Astrocyte of the spinal cord (primary cell): ENCODE measurements at regions not wholly inside any gene's neighbourhood (a gene's known extent, or its start where the extent isn't known, plus 50 kb on each side); places are given as distances from the start of the nearest gene placed in this dataset.

ENCODE experiments used
- DNase-seq: peaks from one replicate; pipeline ENCODE4 v3.0.0; 2011; ENCODE audit warnings: low read depth, low spot score
- H3K4me3 ChIP-seq: 2 replicates; pipeline ENCODE4 v1.5.1; 2011; ENCODE audit warnings: low read depth, mild to moderate bottlenecking, low read length, moderate library complexity
- CTCF ChIP-seq: IDR thresholded peaks from 2 replicates; pipeline ENCODE4 v1.5.1; 2012; ENCODE audit warnings: low read depth, mild to moderate bottlenecking, low read length, inconsistent platforms
- in situ Hi-C: cut with HindIII; loops from 2 replicates; pipeline ENCODE4 v1.10.0; 2017; ENCODE audit warnings: low sequenced_read_pairs

- in situ Hi-C loops = no loop called here
- H3K4me3 ChIP-seq = no peak overlapping the region
- TF ChIP-seq CTCF = no peak
- DNase-seq = no peak
Measured at GRCh38 chr5:72006361-72006760, 100.9 kb upstream of the MAP1B start.

GRCh38 chr5:72007336-72008111 is 99.8 kb upstream of the MAP1B start:
- no peak overlapping the region for H3K4me3 ChIP-seq
- TF ChIP-seq CTCF = no peak
- in situ Hi-C loops = no loop called here
- no peak for DNase-seq

- in situ Hi-C loops = no loop called here
- DNase-seq = no peak
- no peak overlapping the region for H3K4me3 ChIP-seq
- TF ChIP-seq CTCF = no peak
Measured at GRCh38 chr5:72009280-72009679, 98.0 kb upstream of the MAP1B start.

GRCh38 chr5:72010430-72010829 is 96.8 kb upstream of the MAP1B start:
- in situ Hi-C loops = no loop called here
- DNase-seq = no peak

GRCh38 chr5:72012906-72013305 is 94.4 kb upstream of the MAP1B start:
- no peak overlapping the region for H3K4me3 ChIP-seq
- TF ChIP-seq CTCF = no peak
- no peak for DNase-seq
- in situ Hi-C loops = no loop called here

More at GRCh38 chr5:72010430-72010829, 96.8 kb upstream of the MAP1B start:
- H3K4me3 ChIP-seq = no peak overlapping the region
- TF ChIP-seq CTCF = no peak

GRCh38 chr5:72013766-72014624 is 93.3 kb upstream of the MAP1B start:
- in situ Hi-C loops = no loop called here
- DNase-seq = peak; percentile 72
- H3K4me3 ChIP-seq = no peak overlapping the region
- TF ChIP-seq CTCF = no peak
